C4-2B (cell line): ENCODE measurements at regions not wholly inside any gene's neighbourhood (a gene's known extent, or its start where the extent isn't known, plus 50 kb on each side); places are given as distances from the start of the nearest gene placed in this dataset.

Source experiments
- ZFX ChIP-seq: fragments of 450-650 bp; IDR thresholded peaks from 2 replicates; pipeline ENCODE4 v1.6.1; 2017
- TF ChIP-seq, protein P1 (sequence below): fragments of 450-650 bp; conservative IDR thresholded peaks from 2 replicates; pipeline ENCODE4 v1.5.1; 2017; ENCODE audit warnings: mild to moderate bottlenecking

DNA sequence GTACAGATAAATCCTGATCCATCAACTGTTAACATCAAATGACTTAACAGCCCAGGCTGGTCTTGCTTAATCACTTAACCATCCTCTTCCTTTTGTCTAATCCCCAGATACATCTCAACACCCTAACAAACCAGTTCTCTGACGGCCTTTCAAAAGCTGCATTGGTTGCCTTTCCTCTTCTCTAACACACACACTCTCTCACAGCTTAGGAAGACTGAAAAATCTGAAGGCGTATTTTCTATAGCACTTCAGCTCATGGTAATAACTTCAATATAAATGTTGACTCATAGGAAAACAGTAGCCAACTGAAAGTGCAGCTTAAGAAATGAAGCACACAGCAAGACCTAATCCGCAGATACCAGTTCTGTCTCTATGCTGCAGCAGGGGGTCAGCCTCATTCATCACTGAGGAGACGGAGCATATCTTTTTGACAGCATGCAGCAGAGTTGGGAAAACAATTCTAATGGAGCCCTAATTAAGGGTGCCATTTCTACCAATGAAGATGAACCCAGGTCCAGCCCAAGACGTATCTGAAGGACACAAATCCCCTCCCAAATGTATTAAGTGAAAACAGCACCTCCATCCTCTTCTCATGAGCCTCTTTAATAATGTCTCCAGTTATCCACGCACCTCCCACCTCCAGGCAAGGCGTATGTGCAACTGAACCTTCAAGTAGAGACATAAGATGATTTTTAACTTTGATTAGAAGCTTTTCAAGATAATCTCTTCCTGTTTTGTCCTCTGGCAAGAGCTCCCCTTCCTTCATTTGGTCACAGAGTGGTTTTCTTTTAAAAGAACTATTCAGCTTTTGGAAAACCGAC, 211.7 kb upstream of the NFE2L3 start:
- TF ChIP-seq, protein P1, sequence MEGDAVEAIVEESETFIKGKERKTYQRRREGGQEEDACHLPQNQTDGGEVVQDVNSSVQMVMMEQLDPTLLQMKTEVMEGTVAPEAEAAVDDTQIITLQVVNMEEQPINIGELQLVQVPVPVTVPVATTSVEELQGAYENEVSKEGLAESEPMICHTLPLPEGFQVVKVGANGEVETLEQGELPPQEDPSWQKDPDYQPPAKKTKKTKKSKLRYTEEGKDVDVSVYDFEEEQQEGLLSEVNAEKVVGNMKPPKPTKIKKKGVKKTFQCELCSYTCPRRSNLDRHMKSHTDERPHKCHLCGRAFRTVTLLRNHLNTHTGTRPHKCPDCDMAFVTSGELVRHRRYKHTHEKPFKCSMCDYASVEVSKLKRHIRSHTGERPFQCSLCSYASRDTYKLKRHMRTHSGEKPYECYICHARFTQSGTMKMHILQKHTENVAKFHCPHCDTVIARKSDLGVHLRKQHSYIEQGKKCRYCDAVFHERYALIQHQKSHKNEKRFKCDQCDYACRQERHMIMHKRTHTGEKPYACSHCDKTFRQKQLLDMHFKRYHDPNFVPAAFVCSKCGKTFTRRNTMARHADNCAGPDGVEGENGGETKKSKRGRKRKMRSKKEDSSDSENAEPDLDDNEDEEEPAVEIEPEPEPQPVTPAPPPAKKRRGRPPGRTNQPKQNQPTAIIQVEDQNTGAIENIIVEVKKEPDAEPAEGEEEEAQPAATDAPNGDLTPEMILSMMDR: no peak
- no peak for TF ChIP-seq ZFX
